Endothelial cell of umbilical vein (primary cell): ENCODE measurements at regions not wholly inside any gene's neighbourhood (a gene's known extent, or its start where the extent isn't known, plus 50 kb on each side); places are given as distances from the start of the nearest gene placed in this dataset.

Source experiments
- BruUV-seq: library from RNA; stranded (reverse); fragments of 400-500 nt; replicated peaks from 2 replicates; lab custom pipeline; 2021; lab: Mats Ljungman, UMichigan
- CTCF ChIA-PET: fragments of 300-600, 350-600 bp; sonication (Branson Sonifier 250); formaldehyde crosslinking; loops from one replicate; lab custom pipeline; 2021; ENCODE audit warnings: antibody characterized with exemption, inconsistent platforms; lab: Charles Lee
- POLR2A ChIA-PET: fragments of 300-600, 350-600 bp; sonication (Branson Sonifier 250); formaldehyde crosslinking; loops from one replicate; lab custom pipeline; 2021; ENCODE audit warnings: antibody characterized with exemption, inconsistent platforms; lab: Charles Lee
- DNase-seq: peaks from one replicate; pipeline ENCODE4 v3.0.0-alpha.2; 2011; ENCODE audit warnings: low read depth, low spot score
- FAIRE-seq: peaks from 2 replicates; lab custom pipeline; 2011; peaks lifted over from hg19 to GRCh38; lab: Jason Lieb, UNC
- H2AFZ ChIP-seq: 2 replicates; pipeline ENCODE4 v1.6.0; 2012; ENCODE audit warnings: low read depth, low read length, control low read depth, inconsistent platforms
- H3K27ac ChIP-seq: 2 replicates; pipeline ENCODE4 v1.5.1; 2011; ENCODE audit warnings: low read depth, mild to moderate bottlenecking, control low read depth, low read length, moderate library complexity; ENCODE audit not compliant: insufficient read depth
- H3K27me3 ChIP-seq, 2 experiments: 2 replicates each; pipeline versions ENCODE4 v1.6.0 to v1.6.1; 2011; ENCODE audit warnings: low read length in 2 of 2, mixed read lengths in 1 of 2; ENCODE audit not compliant: control insufficient read depth in 2 of 2, insufficient read depth in 2 of 2
- H3K36me3 ChIP-seq, 2 experiments: 2 replicates in 1 of 2; 3 replicates in 1 of 2; pipeline ENCODE4 v1.5.1; 2011; ENCODE audit warnings: low read length in 2 of 2, mild to moderate bottlenecking in 1 of 2, moderate library complexity in 1 of 2; ENCODE audit not compliant: control insufficient read depth in 2 of 2, insufficient read depth in 2 of 2; ENCODE audit errors: extremely low read depth in 1 of 2
- H3K4me1 ChIP-seq: 3 replicates; pipeline ENCODE4 v1.5.1; 2011; ENCODE audit warnings: mild to moderate bottlenecking, low read length; ENCODE audit not compliant: control insufficient read depth, insufficient read depth; ENCODE audit errors: extremely low read depth
- H3K4me2 ChIP-seq: 2 replicates; pipeline ENCODE4 v1.6.1; 2011; ENCODE audit warnings: low read length, control low read depth, mixed read lengths; ENCODE audit not compliant: insufficient read depth
- H3K4me3 ChIP-seq, 3 experiments: fragments of 200-600 bp in 1 of 3; sonication (generic), shearing (Covaris generic) in 1 of 3; replicated peaks in 1 of 3; 2 replicates each; pipeline ENCODE4 v1.5.1; 2011 to 2016; ENCODE audit warnings: control low read depth in 3 of 3, low read length in 3 of 3, mild to moderate bottlenecking in 2 of 3, inconsistent platforms in 1 of 3, low read depth in 1 of 3, moderate library complexity in 1 of 3; ENCODE audit not compliant: insufficient read depth in 1 of 3
- H3K79me2 ChIP-seq: 2 replicates; pipeline ENCODE4 v1.6.0; 2012; ENCODE audit warnings: low read length, inconsistent platforms; ENCODE audit not compliant: control insufficient read depth, insufficient read depth
- H3K9ac ChIP-seq: replicated peaks from 2 replicates; pipeline ENCODE3; 2011; ENCODE audit warnings: low read length, control low read depth; ENCODE audit not compliant: insufficient read depth; ENCODE audit errors: extremely low read depth
- H3K9me1 ChIP-seq: replicated peaks from 3 replicates; pipeline ENCODE4 v1.6.0; 2011; ENCODE audit warnings: mild to moderate bottlenecking, low read length; ENCODE audit not compliant: control insufficient read depth, insufficient read depth; ENCODE audit errors: extremely low read depth
- H3K9me3 ChIP-seq: replicated peaks from 2 replicates; pipeline ENCODE4 v1.5.1; 2012; ENCODE audit warnings: low read length, inconsistent platforms; ENCODE audit not compliant: control insufficient read depth, insufficient read depth
- H4K20me1 ChIP-seq: replicated peaks from 2 replicates; pipeline ENCODE3; 2011; ENCODE audit warnings: mild to moderate bottlenecking, low read length; ENCODE audit not compliant: control insufficient read depth, insufficient read depth; ENCODE audit errors: extremely low read depth
- EZH2 ChIP-seq: IDR thresholded peaks from 2 replicates; pipeline ENCODE4 v1.6.1; 2012; ENCODE audit warnings: borderline replicate concordance, low read depth, mild to moderate bottlenecking, moderate library complexity, low read length, inconsistent platforms; ENCODE audit not compliant: severe bottlenecking
- FOS ChIP-seq: IDR thresholded peaks from 2 replicates; pipeline ENCODE4 v1.6.1; 2011; ENCODE audit warnings: mild to moderate bottlenecking, low read length, moderate library complexity, borderline replicate concordance; ENCODE audit not compliant: insufficient read depth
- GATA2 ChIP-seq: IDR thresholded peaks from 2 replicates; pipeline ENCODE4 v1.7.0; 2011; ENCODE audit warnings: low read depth, mild to moderate bottlenecking, moderate library complexity, mixed read lengths, low read length; ENCODE audit not compliant: insufficient read length, insufficient read depth
- JUN ChIP-seq: IDR thresholded peaks from 2 replicates; pipeline ENCODE4 v1.6.1; 2011; ENCODE audit warnings: borderline replicate concordance, low read depth; ENCODE audit not compliant: insufficient read length, insufficient read depth
- MYC ChIP-seq: IDR thresholded peaks from one replicate; pipeline ENCODE4 v1.6.1; 2011; ENCODE audit warnings: mild to moderate bottlenecking, low read depth, low read length
- POLR2A ChIP-seq: IDR thresholded peaks from 2 replicates; pipeline ENCODE4 v1.6.1; 2012; ENCODE audit warnings: low read depth, mild to moderate bottlenecking, control low read depth, low read length
- POLR2AphosphoS5 ChIP-seq: IDR thresholded peaks from 2 replicates; pipeline ENCODE4 v1.6.1; 2012; ENCODE audit warnings: low read depth, mild to moderate bottlenecking, control low read depth, low read length, moderate library complexity; ENCODE audit not compliant: insufficient read depth
- dilution Hi-C: fragments of 300-500 bp; cut with MboI; formaldehyde crosslinking; loops from one replicate; pipeline ENCODE4 v1.15.0; 2019; ENCODE audit warnings: low sequenced_read_pairs; ENCODE audit not compliant: extremely low pct_ligation_motif_present
- intact Hi-C: fragments of 100-400 bp; cut with micrococcal nuclease; formaldehyde crosslinking; loops from one replicate; pipeline ENCODE4 v1.10.0; 2022
- TF ChIP-seq, protein P1 (sequence below), 2 donors: IDR thresholded peaks; 1 replicate in 1 of 2; 2 replicates in 1 of 2; pipeline ENCODE4 v1.5.1; 2011; ENCODE audit warnings: low read length in 2 of 2, mild to moderate bottlenecking in 2 of 2, moderate library complexity in 2 of 2, control low read depth in 1 of 2, inconsistent platforms in 1 of 2, low read depth in 1 of 2; ENCODE audit not compliant: insufficient read depth in 1 of 2; ENCODE audit errors: extremely low read depth in 1 of 2
- TF ChIP-seq, protein P2 (sequence below): IDR thresholded peaks from 2 replicates; pipeline ENCODE4 v1.6.1; 2011; ENCODE audit not compliant: insufficient read depth, insufficient read length

DNA sequence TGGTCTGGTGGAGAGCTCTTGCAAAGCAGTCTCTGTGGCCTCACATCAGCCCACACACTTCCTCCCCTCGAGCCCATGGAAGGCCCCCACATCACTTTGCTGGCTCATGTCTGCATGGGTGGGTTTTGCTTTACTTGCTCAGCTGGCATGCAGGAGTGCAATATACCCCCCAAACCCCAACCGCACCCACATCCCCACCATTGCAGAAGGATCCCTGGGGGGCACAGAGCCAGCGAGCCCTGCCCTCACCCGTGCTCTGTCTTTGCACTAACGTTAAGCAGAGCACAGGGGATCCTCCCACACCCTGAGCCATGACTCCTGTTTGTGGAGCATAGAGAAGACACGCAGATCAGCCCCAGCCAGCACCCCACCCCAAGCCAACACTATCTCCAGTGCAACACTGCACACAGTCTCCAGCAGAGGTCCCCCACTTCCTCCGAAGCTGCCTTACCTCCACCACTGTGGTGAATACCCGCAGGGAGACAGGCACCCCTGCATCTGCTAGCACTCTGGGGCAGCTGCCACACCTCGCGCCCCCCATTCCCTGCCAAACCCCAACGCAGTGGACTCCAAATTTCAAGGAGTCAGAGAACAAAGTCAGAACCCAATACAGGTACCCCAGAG is 177.8 kb upstream of the RGPD4 start:
- no peaks in the 10 kb centered on the region for H3K4me1 ChIP-seq
- no peak overlapping the region for H3K27ac ChIP-seq
- H3K79me2 ChIP-seq, result no peaks in the 10 kb centered on the region
- ChIA-PET POLR2A (no interaction called here), CTCF (no interaction called here)
- H3K4me2 ChIP-seq, result no peak overlapping the region
- H3K9me1 ChIP-seq, result no peaks in the 10 kb centered on the region
- no peak overlapping the region for H3K4me3 ChIP-seq
- no peaks in the 10 kb centered on the region for H3K36me3 ChIP-seq
- intact Hi-C loops (no loop called here), dilution Hi-C loops (no loop called here)
- FAIRE-seq (no peak), DNase-seq (no peak)
- no peak overlapping the region for H3K9ac ChIP-seq
- no TSS peak for BruUV-seq
- H4K20me1 ChIP-seq, result no peaks in the 10 kb centered on the region
- no peak overlapping the region for H2AFZ ChIP-seq
- TF ChIP-seq GATA2 (no peak), JUN (no peak), MYC (no peak), POLR2A (no peak), FOS (no peak), POLR2AphosphoS5 (no peak), EZH2 (no peak)
- TF ChIP-seq, protein P1, sequence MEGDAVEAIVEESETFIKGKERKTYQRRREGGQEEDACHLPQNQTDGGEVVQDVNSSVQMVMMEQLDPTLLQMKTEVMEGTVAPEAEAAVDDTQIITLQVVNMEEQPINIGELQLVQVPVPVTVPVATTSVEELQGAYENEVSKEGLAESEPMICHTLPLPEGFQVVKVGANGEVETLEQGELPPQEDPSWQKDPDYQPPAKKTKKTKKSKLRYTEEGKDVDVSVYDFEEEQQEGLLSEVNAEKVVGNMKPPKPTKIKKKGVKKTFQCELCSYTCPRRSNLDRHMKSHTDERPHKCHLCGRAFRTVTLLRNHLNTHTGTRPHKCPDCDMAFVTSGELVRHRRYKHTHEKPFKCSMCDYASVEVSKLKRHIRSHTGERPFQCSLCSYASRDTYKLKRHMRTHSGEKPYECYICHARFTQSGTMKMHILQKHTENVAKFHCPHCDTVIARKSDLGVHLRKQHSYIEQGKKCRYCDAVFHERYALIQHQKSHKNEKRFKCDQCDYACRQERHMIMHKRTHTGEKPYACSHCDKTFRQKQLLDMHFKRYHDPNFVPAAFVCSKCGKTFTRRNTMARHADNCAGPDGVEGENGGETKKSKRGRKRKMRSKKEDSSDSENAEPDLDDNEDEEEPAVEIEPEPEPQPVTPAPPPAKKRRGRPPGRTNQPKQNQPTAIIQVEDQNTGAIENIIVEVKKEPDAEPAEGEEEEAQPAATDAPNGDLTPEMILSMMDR (IDR thresholded peaks at IDR 0.05; ENCODE audit: extremely low read depth in 1 of 2, insufficient read depth in 1 of 2, low read depth in 1 of 2, low read length in 2 of 2), result no peak
- TF ChIP-seq, protein P2, sequence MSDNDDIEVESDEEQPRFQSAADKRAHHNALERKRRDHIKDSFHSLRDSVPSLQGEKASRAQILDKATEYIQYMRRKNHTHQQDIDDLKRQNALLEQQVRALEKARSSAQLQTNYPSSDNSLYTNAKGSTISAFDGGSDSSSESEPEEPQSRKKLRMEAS, result no peak
- H3K9me3 ChIP-seq, result peaks cover 3% of the 10 kb centered on the region
- H3K27me3 ChIP-seq, result no peaks in the 10 kb centered on the region
